A673 (cell line): ENCODE measurements at regions not wholly inside any gene's neighbourhood (a gene's known extent, or its start where the extent isn't known, plus 50 kb on each side); places are given as distances from the start of the nearest gene placed in this dataset.

Experiments
- EZH2 ChIP-seq: fragments of 200-600 bp; sonication (generic); IDR thresholded peaks from 2 replicates; pipeline ENCODE4 v1.6.1; 2017; ENCODE audit warnings: borderline replicate concordance, low read depth, mild to moderate bottlenecking, mixed read lengths, antibody characterized with exemption, low read length; ENCODE audit not compliant: poor library complexity, severe bottlenecking
- TF ChIP-seq, protein P1 (sequence below): fragments of 300-800, 200-600 bp; sonication (generic); conservative IDR thresholded peaks from 2 replicates; pipeline ENCODE4 v1.5.1; 2017; ENCODE audit warnings: low read depth, mild to moderate bottlenecking, antibody characterized with exemption, low read length, moderate library complexity, mixed read lengths

GRCh38 chr5:173707392-173707791 is 90.9 kb upstream of the BOD1 start:
- TF ChIP-seq, protein P1, sequence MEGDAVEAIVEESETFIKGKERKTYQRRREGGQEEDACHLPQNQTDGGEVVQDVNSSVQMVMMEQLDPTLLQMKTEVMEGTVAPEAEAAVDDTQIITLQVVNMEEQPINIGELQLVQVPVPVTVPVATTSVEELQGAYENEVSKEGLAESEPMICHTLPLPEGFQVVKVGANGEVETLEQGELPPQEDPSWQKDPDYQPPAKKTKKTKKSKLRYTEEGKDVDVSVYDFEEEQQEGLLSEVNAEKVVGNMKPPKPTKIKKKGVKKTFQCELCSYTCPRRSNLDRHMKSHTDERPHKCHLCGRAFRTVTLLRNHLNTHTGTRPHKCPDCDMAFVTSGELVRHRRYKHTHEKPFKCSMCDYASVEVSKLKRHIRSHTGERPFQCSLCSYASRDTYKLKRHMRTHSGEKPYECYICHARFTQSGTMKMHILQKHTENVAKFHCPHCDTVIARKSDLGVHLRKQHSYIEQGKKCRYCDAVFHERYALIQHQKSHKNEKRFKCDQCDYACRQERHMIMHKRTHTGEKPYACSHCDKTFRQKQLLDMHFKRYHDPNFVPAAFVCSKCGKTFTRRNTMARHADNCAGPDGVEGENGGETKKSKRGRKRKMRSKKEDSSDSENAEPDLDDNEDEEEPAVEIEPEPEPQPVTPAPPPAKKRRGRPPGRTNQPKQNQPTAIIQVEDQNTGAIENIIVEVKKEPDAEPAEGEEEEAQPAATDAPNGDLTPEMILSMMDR = no peak
- TF ChIP-seq EZH2 = no peak
